HG03280 (cell line): ENCODE measurements at regions not wholly inside any gene's neighbourhood (a gene's known extent, or its start where the extent isn't known, plus 50 kb on each side); places are given as distances from the start of the nearest gene placed in this dataset.

Experiments
- ATAC-seq: cut with Tn5 transposase; IDR thresholded peaks from one replicate; pipeline ENCODE4 v1.9.1; 2021; ENCODE audit warnings: mild to moderate bottlenecking, moderate library complexity; ENCODE audit not compliant: unreplicated experiment

DNA sequence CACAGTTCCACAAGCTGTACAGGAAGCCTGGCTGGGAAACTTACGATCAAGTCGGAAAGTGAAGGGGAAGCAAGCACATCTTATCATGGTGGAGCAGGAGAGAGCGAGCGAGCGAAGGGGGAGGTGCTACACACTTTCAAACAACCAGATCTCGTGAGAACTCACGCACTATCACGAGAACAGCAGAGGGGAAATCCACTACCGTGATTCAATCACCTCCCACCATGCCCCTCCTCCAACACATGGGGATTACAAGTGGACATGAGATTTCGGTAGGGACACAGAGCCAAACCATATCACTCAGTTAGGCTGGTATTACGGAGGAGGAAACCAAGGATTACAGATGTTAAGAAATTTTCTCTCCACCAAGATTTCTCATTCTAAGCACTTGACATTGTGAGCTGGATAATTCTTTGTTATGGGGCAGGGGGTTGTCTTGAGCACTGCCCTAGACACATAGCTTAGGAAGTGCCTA is 262.0 kb upstream of the G2E3 start:
- ATAC-seq, result no peak

DNA sequence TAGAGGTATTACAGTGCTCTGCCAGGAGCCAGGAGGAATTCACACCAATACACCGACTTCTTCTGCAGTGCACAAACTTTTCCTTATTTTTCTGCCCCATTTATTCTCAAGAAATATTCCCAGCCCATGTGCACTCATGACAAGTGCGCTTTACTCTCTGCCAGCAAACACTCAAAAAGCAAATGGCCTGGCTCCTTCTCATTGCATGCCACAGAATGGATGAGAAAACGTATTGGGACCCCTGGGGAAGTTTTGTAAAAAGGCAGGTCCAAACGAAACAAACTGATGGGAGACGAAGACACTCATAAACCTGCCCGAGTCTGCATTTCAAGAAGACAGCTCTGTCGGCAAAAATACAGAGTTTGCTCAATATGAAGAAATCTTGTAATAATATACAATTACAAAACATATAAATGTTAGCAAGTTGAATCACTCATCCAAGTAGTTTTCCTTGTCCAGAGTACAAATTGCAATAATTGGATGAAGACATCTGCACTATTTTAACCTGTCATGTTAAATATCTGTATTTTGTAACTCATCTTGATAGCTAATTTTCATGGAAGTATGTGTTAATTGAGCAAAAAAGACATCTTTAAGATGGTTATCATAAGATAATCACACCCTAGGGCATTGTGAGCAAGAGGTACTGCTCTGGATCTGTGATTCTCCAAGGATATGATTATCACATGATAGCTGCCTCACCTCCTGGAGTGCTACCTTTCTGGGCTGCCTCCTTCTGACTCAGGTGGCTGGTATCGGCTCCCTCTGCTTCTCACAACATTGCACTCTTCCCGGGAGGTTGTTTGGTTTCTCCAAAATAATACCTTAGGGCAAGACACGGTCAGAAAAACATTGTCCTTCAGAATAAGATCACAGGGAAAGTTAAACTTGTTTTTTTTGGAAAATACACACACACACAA is 260.8 kb upstream of the G2E3 start:
- ATAC-seq, result no peak

DNA sequence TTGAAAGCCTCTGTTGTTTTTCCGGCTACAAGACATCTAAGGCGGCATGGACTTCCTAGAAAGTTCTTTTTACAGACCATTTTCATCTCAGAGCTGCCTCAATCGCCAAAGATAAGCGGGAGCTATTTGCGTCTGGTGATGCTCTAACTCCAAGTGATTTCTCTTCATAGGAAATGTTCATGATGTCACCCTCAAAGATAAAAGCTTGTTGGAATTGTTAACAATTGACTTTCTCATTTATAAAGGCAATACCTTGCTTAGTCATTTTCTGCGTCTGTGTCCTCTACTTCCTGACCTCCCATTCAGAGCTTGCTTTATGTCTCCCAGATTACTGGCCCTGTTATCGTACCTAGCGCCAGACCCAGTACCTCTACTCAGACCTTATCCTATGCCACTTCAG is 259.0 kb upstream of the G2E3 start:
- ATAC-seq, result no peak

DNA sequence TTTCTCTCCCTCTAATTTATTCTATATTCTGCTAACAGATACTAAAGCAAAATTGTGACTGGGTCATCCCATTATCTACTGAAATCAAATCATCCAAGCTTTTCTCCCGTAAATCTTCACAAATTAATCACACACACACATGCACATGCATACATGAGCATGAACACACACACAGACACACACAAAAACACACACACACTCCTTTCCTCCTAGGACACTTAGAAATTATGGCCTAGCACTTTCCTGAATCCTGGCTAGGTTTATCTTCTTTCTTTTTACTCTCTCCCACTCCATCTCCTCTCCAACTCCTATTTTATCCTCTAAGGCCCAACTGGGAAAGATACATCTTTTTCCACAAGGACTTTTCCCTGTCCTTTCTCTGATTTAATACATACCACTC is 255.6 kb upstream of the G2E3 start:
- no peak for ATAC-seq

DNA sequence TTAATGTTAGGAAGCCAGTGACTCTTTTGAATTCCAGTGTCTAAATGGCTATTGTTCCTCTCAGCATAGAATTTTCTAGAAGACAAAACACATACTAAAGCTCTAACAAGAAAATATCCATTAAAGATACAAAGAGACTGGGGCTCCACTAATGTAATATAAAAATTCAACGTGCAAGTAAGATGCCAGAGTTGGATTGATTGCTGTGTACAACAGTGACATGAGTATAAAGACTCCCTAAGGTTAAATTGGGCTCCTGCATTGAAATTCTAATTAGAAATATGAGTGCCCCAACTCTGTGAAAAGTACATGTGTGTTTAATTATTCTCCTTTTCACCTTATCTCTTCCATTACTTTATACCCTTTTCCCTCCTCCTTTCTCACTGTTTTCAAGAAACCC is 253.6 kb upstream of the G2E3 start:
- no peak for ATAC-seq

DNA sequence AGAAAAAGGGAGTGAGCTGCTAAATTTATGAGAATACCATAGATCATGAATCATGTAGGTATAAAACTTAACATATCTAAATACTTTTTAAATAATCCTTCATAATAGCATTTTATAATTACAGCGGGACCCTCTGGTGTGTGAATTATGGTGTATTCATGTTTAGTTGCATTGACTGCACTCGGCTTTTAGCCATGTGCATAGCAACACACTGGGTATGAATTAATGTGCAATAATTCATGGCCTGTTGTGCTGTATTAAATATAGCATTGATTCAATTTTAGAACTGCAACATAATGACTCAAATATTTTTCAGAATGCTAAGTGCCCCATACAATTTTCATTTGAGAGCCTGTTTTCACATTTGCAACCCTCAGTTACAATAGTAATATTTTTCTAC is 249.6 kb upstream of the G2E3 start:
- ATAC-seq, result no peak

DNA sequence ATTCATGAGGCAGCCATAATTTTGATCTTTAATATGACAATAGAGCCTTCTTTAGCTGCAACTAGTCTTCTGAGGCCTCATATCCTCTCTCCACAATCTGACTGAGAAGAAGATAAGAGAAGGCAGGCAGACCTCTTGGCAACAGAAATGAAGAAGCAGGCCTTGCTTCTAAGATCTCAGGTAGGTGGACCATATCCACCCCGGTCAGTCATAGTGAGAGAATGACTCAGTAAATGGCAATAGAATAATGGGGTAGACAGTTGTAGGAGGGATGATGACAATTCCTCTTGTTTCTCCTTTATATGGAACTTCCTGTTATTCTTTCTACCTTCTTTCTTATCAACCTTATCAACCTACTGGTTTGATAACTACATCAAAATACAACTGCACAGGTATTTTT is 246.7 kb upstream of the G2E3 start:
- ATAC-seq, result no peak

DNA sequence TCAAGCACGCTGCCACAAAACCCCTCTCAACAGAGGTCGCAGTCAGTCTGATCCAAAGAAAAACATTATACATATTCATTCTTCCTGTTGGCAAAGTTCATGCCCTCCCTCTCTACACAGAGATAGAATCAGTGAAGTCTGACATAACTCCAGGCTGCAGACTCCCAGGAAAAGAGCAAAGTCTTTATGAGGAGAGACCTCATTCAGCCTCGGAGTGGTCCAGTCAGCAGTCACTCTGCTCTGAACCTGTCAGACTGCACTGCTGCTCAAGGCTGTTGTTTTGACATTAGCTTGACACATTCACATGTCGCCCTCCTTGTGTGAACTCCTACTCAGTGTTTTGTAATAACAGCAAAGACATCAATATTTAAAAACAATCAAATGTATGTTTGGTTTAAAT is 241.2 kb upstream of the G2E3 start:
- ATAC-seq, result no peak

DNA sequence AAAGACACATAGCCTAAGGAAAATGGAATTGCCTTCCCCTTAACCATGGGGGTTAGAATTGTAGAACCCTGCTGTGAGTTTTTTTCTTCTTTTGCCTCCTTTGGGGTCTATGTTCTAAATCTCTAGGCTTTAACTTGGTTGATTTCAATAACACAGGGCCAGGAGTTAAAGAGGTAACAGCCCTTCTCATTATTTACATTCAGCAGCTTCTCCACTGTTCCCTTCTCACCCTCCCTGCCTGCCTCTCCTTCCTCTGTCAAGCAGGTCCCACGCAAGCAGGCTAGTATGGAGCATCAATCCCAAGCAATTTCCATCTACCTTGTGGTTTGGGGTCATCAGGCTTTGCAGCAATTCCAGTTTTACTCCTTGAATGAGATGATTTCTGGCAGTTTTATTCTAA is 236.1 kb upstream of the G2E3 start:
- no peak for ATAC-seq

DNA sequence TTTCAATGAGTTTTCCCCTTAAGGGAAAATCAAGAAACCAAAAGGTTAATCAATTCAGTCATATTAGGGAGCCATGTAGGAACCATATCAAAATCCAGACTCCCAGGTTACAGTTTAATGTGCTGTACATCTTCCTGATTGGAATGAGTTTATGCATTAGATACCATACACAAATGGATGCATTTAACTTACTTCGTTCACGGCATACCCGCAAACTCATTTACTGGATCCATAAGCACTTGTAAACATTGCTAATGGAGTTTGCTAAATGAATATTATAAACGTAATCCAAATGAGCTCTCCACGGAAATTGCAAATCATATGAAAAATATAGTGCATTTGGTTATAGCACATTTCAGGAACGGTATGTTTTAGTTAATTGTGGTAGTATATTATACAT is 228.9 kb upstream of the G2E3 start:
- ATAC-seq, result no peak

DNA sequence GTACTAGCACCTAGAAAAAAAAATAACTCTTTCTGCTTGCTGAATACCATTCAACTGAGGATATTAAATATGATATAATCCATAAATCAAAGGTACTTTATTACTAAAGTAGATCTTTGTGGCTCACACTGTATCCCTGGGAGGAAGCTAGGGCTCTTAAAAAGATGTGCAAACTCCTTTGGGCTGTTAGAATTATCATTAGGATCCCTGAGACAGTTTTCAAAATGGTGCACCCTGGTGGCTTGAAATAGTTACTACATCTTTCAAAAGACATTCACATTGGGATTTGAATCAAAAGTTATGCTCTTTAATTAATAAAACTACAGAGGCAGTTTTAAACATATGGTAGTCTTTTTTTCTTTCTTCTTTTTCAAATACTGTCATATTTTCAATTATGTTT is 228.5 kb upstream of the G2E3 start:
- no peak for ATAC-seq

DNA sequence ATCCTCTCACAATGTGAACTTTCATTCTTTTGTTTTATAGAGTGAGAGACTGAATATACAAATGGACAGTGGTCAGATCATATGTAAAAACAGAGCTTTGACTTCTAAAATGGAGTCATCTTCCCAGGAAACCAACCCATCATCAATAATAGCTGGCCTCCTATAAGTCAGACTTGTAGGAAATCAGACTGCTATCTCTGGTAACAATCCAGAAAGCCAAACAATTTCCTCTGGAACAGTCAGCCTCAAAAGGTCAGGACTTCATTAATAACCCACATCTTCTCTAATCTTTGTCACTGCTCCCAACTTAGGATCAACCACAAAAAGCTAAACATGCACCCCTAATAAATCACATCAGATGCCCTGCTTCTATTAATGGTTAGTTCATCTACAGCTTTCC is 227.9 kb upstream of the G2E3 start:
- no peak for ATAC-seq

DNA sequence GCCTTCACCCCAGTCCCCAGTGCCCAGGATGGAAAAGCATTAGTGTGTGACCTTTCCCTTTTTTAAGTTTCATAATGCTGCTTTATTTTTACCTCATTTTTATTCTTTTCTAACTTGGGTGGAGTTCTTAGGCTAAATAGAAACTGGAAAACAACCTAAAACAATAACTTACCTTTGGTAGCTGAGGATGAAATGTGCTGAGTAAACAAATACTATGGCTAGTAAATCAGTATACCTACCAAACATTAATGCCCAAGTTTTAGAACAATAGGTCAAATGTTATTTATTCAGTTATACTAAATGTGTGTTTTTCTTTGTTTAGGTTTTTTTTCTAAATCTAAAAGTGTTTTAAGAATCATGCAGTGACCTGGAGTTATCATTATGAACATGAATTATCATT is 226.6 kb upstream of the G2E3 start:
- ATAC-seq, result no peak

DNA sequence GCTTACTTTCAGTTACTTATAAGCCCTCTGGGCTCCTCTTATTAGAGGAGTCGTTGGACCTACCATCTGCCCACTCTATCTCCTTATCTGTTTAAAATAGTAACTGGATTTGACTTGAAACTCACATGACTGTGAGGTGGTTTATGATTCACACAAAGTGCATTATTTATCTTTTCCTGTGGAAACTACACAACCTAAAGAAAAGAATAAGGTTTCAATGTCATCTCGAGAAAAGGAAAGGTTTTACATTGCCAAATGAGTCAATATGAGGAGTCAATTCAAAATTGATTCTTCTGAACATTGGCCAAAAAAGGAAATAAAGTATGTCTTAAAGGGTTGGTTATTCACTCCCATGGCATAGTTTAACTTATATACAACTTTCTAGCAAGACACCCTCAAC is 225.0 kb upstream of the G2E3 start:
- no peak for ATAC-seq

DNA sequence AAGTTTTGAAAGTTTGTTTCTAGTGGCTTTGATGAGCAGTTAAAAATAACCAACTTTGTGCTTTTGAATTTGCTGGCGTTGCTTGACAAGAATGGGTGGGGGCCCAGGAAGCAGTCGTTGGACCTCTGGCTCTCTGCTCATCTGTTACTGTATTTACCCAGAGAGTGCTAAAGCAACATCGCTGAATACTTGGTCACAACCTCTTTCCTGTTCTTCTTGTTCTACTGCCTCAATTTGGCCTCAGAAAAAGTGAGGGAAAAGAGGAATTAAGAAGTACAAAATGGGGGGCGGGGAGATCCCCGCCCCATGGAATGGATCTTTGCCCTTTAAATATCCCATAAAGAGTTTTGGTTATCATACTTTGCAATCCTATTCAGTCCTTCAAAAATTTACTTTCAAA is 221.5 kb upstream of the G2E3 start:
- ATAC-seq, result no peak

DNA sequence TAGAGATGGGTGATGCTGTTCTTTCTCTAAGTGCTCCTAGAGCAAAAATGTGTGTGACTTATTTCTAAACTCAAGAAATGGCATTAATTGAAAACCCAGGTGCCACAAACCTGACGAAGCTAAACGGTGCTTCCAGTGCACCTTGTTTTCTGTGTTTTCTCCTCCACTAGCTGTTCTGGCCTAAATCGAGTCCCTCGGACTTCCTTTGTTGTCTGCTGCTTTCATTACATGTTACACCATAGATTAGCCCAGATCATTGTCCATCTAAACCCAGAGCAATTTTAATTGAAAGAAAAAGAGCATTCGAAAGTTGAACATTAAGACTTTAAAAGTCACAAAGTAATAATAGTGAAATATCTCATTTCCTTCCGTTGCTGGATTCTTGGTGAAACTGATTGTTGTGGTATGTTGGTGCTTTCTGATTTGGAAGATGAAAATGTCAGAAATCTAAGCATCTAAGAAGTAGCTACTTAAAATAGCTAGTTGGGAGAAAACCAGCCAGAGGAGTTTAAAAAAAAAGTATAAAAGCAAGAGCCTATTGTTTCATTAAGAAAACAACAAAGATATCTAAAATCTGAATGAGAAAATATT is 219.6 kb upstream of the G2E3 start:
- ATAC-seq, result no peak

DNA sequence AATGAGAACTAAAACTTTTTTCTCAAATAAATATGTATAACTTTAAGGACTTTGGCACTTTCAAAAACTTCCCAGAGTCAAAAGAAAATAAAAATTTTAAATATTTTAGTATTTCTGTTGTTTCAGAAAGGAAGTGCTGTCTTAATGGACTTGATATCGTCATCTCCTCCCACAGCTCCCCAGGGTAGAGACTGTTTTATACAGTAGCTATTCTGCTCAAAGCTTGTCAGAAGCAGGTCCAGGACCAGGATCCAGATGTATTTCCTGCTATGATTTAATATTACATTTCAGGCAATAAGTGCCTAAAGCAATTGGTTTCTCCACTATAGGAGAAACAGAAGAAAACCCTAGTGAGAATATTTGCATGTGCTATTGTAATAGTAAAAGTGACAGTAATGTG is 218.5 kb upstream of the G2E3 start:
- no peak for ATAC-seq

DNA sequence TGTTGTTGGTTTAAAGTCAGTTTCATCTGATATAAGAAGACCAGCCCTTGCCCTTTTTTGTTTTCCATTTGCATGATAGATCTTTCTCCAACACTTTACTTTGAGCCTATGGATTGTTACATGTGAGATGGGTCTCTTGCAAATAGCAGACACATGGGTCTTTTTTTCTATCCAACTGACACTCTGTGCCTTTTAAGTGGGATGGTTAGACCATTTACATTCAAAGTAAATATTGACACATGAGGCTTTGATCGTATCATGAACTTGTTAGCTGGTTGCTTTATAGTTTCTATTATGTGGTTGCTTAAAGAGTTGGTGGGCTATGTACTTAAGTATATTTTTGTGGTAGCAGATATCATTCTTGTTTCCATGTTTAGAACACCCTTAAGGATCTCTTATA is 213.4 kb upstream of the G2E3 start:
- no peak for ATAC-seq

DNA sequence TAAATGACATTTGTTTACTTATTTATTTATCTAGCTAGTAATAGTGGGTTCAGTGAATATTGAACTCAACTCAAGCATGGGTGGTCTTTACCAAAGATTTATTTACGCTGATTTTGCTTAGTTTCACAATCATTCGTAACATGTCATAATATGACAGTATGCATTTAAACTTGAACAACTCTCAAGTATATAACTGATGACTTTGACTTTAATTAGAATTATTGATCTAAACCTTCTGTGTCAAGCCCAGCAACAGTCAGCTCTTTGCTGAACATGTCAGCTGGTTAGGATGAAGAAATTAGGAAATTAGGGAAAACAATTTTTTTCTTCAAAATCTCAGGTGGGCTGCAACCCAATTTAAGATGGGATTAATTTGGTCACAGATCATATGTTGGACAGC is 210.5 kb upstream of the G2E3 start:
- ATAC-seq, result no peak

DNA sequence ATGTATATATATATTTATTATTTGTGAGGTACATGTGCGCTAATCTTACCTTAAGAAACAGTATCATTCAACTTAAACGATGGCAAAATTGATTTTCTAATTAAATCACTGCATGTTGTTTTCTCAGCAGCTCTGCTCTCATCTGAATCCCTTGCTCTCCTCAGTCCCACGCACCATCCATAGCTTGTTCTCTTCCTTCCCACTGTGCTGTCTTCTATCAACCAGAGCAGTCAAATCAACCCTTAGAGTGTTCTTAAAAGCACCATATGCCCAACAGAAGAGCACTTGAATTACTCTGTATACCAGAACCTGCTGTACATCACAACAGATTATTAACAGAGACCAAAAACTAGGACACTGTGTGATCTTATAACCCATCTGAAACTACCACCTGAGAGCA is 209.4 kb upstream of the G2E3 start:
- ATAC-seq, result no peak

DNA sequence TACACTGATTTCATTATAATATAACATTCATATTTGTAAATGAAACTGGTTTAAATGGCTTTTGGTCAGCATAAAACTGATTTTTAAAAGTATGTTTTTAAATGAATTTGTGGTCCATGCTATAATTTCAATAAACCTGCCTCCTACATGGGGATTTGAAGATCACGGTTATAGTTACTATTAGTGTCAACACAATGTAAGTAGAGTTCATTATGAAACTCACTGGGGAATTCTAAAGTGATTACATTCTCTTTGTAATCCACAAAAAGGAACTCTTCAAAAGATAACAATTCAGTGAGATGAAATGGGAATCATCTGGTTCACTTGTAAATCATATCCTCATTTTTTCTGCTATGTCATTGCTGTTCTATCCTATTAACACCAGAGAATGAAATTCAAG is 204.5 kb upstream of the G2E3 start:
- no peak for ATAC-seq

DNA sequence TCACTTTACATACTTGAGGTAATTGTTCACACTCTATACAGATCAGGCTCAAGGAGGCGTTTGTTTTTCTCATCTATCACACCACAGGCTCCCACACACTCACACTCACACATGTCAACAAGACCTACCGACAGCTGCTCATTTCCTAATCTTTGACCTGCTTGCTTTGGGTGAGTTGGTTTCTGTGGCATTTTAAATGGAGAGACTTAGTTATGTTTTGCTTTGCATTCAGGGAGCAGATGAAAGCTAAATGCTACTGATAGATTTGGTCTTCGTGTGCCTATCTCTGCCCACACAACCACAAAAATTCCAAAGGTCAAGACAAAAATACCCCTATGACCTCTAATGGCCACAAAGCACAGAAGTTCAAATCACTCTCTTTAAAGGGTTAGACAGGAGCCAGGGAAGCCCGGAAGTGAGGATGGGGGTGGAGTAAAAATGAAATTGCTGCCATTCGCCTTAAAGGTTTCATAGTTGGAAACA is 203.5 kb upstream of the G2E3 start:
- ATAC-seq, result peak; percentile 78
